Smooth muscle cell of the brain vasculature (primary cell): ENCODE measurements at regions not wholly inside any gene's neighbourhood (a gene's known extent, or its start where the extent isn't known, plus 50 kb on each side); places are given as distances from the start of the nearest gene placed in this dataset.
"Not testable (repeated sequence)": the region's sequence is repeated elsewhere in the genome, so short reads cannot be mapped to it uniquely, and the experiment has no call there.

Experiments used
- DNase-seq: peaks from one replicate; pipeline ENCODE4 v3.0.0-alpha.2; 2012; ENCODE audit warnings: low read depth, low spot score

DNA sequence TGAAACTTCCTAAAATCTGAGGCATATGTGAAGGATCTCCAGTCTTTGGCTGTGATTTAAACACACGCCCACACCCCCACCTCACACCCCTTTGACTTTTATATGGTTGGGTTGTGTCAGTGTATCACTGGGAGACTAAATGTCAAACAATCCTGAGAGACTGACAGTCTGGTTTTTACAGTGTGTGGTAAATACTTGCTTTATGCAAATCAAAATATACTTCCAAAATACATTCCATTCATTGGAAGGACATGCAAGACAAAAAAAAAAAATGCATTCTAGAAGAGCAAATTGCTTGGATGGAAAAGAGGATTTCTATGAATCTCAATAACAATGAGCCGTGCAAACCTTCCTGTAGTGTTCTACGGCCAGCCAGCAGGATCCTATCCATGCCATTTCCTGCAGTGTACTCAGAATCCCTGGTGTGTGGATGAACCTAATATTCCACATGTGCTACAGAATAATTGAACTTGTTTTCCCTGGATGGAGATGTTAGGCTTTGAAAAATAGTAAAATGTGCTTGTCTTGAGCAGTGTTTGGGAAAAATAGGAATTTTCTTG, 602.1 kb upstream of the GOT2 start:
- DNase-seq: no peak

DNA sequence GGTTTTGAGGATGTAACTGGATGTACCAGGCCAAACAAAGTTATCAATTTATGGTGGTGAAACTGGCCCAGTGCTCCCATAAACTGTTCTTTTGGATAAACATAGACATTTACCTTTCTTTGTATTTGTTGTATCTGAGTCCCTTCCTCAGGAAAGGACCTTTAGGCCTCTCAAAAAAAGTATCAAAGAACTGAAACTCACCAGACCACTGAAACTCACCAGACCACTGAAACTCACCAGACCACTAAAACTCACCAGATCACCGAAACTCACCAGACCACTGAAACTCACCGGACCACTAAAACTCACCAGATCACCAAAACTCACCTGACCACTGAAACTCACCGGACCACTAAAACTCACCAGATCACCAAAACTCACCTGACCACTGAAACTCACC, 597.6 kb upstream of the GOT2 start:
- DNase-seq: not testable (repeated sequence)

DNA sequence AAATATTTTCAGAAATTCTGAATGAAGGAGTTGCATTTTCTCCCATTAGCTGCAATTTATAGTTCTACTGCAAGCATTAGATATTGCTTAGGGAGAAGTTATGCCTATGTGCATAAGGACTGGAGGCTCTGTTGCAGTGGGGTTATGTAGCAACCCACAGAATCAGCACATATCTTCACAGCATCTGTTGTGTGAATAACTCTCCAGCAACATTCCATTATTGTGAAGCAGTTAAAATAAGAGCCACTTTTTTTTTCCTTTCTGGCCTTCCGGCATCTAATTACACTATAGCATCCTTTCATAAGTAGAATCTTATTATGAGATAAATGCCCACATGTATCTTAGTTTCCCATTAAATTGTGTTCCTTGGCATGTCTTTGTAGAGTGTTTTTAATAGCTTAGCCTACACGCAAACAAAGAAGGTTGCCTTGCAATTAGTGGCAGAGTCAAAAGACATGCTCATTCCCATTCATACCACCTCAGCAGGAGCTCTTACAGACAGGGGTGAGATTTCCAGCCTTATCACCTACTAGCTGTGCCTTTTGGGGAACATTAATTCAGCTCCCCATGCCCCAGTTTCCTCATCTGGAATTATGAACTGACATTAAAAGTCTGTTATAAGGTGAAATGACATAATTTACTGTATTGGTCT, 596.0 kb upstream of the GOT2 start:
- DNase-seq: no peak

DNA sequence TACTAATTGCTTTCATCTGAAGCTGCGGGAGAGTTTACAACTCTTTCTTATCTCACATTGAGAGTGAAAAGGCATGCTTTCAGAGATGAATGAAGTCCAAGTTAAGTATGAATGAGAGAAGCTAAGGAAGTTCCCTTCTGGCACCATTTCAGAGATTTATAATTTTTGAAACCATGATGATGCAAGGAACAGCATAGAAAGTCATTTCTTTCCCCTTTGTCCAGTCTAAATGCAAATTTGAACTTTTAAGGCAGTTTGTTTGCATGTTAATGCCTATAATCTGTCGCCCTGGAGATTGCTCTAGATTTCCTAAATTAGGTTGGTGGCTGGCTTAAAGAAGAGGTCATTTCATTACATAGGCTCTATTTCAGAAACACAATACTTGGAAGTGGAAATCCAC, 594.8 kb upstream of the GOT2 start:
- DNase-seq: no peak

GRCh38 chr16:59327894-59328293, 593.8 kb upstream of the GOT2 start:
- no peak for DNase-seq

- DNase-seq: no peak
Measured at GRCh38 chr16:59326955-59327354, 592.8 kb upstream of the GOT2 start.

- DNase-seq: no peak
Measured at GRCh38 chr16:59324462-59324861, 590.3 kb upstream of the GOT2 start.

GRCh38 chr16:59320657-59321056, 586.5 kb upstream of the GOT2 start:
- DNase-seq: no peak

GRCh38 chr16:59319871-59320270, 585.8 kb upstream of the GOT2 start:
- DNase-seq: no peak

DNA sequence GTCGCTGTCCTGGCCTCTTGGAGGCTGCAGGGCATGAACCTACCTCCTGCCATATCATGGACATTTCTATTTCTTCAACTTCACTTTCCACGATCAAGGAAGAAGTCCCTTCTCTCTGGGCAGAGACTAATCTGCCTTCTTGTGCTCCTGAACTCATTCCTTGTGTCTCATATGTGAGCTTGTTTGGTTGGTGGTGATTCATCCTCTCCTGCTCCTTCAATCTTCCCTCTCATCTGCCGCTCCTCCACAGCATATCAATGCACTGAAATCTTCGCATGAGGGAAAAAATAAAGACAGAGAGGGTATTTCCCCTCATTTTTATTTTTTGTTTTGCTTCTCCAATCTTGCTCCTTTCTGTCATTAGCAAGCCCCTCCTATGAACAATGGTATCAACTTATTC, 571.7 kb upstream of the GOT2 start:
- no peak for DNase-seq

DNA sequence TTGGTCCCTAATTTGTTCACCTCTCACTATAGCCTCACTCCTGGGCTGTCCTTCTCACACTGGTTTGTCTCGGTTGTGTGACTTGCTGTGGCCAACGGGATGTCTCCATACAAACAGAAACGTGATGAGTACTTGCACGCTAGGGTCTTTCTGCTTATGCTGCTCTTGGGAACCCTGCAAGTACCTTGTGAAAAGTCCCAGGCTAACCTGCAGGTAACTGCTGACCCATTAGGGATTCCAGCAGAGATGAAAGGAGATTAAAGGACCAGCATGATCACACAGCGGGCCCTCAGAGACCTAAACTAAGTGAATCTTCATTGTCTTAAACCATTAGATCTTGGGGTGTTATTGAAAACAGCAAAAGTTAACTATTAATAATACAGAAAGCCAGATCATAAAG, 562.8 kb upstream of the GOT2 start:
- DNase-seq: no peak

GRCh38 chr16:59295993-59296736, 562.0 kb upstream of the GOT2 start:
- DNase-seq: no peak

GRCh38 chr16:59295474-59295873, 561.4 kb upstream of the GOT2 start:
- no peak for DNase-seq

- no peak for DNase-seq
Measured at GRCh38 chr16:59290718-59291117, 556.6 kb upstream of the GOT2 start.

- no peak for DNase-seq
Measured at GRCh38 chr16:59289151-59289550, 555.0 kb upstream of the GOT2 start.

DNA sequence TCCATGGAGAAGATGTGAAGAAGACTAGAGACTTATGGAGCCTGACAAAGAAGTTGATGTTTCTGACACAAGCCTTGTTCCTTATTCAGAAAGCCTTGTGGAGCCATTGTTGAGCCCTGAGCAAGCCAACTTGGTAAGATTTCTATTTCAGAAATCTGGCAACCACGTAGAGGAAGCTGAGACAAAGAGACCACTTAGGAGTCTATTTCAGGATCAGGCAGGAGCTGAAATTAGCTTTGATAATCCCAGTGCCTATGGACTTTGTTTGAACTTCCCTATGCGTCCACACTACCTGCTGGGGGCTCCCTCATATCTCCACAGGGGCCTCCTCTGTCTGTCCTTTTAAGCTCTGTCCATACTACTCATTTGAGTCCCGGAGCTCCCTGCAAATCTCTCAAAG, 540.0 kb upstream of the GOT2 start:
- DNase-seq: no peak

DNA sequence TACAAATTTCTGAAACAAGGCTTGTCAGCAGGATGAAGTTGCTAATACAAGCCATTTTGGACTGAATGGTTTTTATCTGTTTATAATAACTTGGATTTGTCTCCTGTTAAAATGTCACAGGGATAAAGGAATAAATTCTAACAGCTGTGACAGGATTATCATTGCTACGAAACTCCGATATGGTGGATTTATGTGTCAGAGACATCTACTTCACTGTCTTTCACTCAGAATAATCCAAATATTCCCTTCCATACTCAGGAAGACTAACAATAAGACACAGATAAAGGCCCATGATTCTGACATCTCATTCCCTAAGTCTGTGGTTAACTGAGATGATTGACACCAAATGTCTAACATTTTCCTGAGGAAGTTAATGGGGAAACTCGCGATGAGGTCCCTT, 529.8 kb upstream of the GOT2 start:
- no peak for DNase-seq

DNA sequence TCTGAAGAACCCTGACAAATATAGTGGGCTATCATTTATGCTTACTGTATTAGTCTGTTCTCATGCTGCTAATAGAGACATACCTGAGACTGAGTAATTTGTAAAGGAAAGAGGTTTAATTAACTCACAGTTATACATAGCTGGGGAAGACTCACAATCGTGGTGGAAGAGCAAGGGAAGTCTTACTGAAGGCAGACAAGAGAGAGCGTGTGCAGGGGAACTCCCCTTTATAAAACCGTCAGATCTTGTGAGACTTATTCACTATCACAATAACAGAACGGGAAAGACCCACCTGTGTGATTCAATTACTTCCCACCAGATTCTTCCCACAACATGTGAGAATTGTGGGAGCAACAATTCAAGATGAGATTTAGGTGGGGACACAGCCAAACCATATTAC, 526.8 kb upstream of the GOT2 start:
- no peak for DNase-seq

- no peak for DNase-seq
Measured at GRCh38 chr16:59259950-59260319, 525.8 kb upstream of the GOT2 start.

DNA sequence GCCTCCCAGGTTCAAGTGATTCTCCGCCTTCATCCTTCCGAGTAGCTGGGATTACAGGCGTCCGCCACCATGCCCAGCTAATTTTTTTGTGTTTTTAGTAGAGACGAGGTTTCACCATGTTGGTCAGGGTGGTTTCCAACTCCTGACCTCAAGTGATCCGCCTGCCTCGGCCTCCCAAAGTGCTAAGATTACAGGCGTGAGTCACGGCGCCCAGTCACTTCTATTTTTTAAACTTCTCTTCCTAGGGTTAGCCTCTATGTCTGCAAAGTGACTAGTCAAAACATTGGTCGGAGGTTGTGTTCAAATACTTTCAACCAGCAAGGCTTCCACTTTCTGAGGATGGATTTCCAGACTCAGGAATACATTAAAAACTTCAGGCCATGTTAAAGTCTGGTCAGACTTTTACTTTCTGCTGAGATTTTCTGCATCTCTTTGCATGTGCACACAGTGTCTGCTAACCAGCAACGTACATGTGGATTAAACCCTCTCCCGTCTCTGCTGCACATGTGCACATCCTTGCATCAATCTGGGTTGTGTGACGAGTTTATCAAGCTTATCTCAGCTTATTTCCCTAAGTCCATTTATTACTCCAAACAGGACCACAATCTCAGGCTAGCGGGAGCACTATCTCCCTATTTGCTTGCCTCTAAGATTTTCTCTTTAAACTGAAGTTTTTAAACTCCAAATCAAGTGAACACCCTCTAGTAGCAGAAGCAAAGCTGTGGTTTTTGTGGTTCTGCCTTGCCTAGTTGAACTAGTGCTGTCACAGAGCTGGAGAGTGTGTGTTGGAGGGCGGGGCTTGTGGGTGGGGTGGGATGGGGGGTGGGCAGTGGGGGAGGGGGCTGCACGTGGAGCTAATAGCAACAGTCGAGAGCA, 525.2 kb upstream of the GOT2 start:
- DNase-seq: no peak

- no peak for DNase-seq
Measured at GRCh38 chr16:59252317-59252716, 518.2 kb upstream of the GOT2 start.

GRCh38 chr16:59249011-59249410, 514.9 kb upstream of the GOT2 start:
- DNase-seq: no peak
